NCI-H82 (cell line): ENCODE measurements at regions not wholly inside any gene's neighbourhood (a gene's known extent, or its start where the extent isn't known, plus 50 kb on each side); places are given as distances from the start of the nearest gene placed in this dataset.
"Not testable (repeated sequence)": the region's sequence is repeated elsewhere in the genome, so short reads cannot be mapped to it uniquely, and the experiment has no call there.

Experiments
- DNase-seq: peaks from one replicate; lab custom pipeline; 2025; lab: John Stamatoyannopoulos, UW

GRCh38 chrX:143455046-143455445 lies 62.2 kb downstream of the SPANXN3 start:
- DNase-seq: no peak

GRCh38 chrX:143437439-143437838 lies 79.8 kb downstream of the SPANXN3 start:
- peak; percentile 61 for DNase-seq

GRCh38 chrX:143435916-143436315 lies 81.4 kb downstream of the SPANXN3 start:
- DNase-seq: no peak

- no peak for DNase-seq
Observed at GRCh38 chrX:143429811-143430210, 87.5 kb downstream of the SPANXN3 start.

- no peak for DNase-seq
Observed at GRCh38 chrX:143429131-143429530, 88.1 kb downstream of the SPANXN3 start.

GRCh38 chrX:143401160-143401559 lies 116.1 kb downstream of the SPANXN3 start:
- no peak for DNase-seq

- DNase-seq: no peak
Observed at GRCh38 chrX:143378851-143379250, 138.4 kb downstream of the SPANXN3 start.

GRCh38 chrX:143363419-143363818 lies 153.9 kb downstream of the SPANXN3 start:
- DNase-seq: no peak

GRCh38 chrX:143340190-143340589 lies 177.1 kb downstream of the SPANXN3 start:
- DNase-seq: peak; percentile 5

GRCh38 chrX:143336261-143336660 lies 181.0 kb downstream of the SPANXN3 start:
- DNase-seq: no peak

- DNase-seq: no peak
Observed at GRCh38 chrX:143319526-143319925, 197.7 kb downstream of the SPANXN3 start.

- DNase-seq: peak; percentile 53
Observed at GRCh38 chrX:143318857-143319256, 198.4 kb downstream of the SPANXN3 start.

GRCh38 chrX:143306991-143307937 lies 210.0 kb downstream of the SPANXN3 start:
- DNase-seq: no peak

GRCh38 chrX:143304518-143304917 lies 212.8 kb downstream of the SPANXN3 start:
- DNase-seq: no peak

GRCh38 chrX:143304025-143304424 lies 213.2 kb downstream of the SPANXN3 start:
- no peak for DNase-seq

GRCh38 chrX:143298663-143299241 lies 218.5 kb downstream of the SPANXN3 start:
- DNase-seq: no peak

- DNase-seq: peak; percentile 81
Observed at GRCh38 chrX:143296521-143296920, 220.8 kb downstream of the SPANXN3 start.

- DNase-seq: no peak
Observed at GRCh38 chrX:143287236-143287635, 230.0 kb downstream of the SPANXN3 start.

- no peak for DNase-seq
Observed at GRCh38 chrX:143270317-143270716, 244.6 kb downstream of the SPANXN4 start.

- not testable (repeated sequence) for DNase-seq
Observed at GRCh38 chrX:143244593-143244992, 218.9 kb downstream of the SPANXN4 start.

GRCh38 chrX:143240658-143241057 lies 214.9 kb downstream of the SPANXN4 start:
- no peak for DNase-seq

- no peak for DNase-seq
Observed at GRCh38 chrX:143231492-143231891, 205.8 kb downstream of the SPANXN4 start.

- DNase-seq: not testable (repeated sequence)
Observed at GRCh38 chrX:143228600-143228999, 202.9 kb downstream of the SPANXN4 start.
